HepG2 (cell line): ENCODE measurements at regions not wholly inside any gene's neighbourhood (a gene's known extent, or its start where the extent isn't known, plus 50 kb on each side); places are given as distances from the start of the nearest gene placed in this dataset.

Experiments
- BRCA1 ChIP-seq: sonication (generic); formaldehyde crosslinking; IDR thresholded peaks from 2 replicates; pipeline ENCODE4 v1.4.0; 2020; ENCODE audit warnings: missing genetic modification reagents
- BRD4 ChIP-seq: sonication (generic); formaldehyde crosslinking; IDR thresholded peaks from 2 replicates; pipeline ENCODE4 v1.4.0; 2020; ENCODE audit warnings: missing genetic modification reagents
- ELF3 ChIP-seq: IDR thresholded peaks from 2 replicates; pipeline ENCODE4 v1.6.1; 2016; ENCODE audit warnings: missing genetic modification reagents, missing compliant biosample characterization
- ESRRA ChIP-seq: sonication (generic); formaldehyde crosslinking; IDR thresholded peaks from 2 replicates; pipeline ENCODE4 v1.5.1; 2020; ENCODE audit warnings: mild to moderate bottlenecking, low read depth, missing genetic modification reagents
- FOSL1 ChIP-seq: sonication (generic); formaldehyde crosslinking; IDR thresholded peaks from 2 replicates; pipeline ENCODE4 v1.9.0; 2021; ENCODE audit warnings: missing genetic modification reagents, borderline replicate concordance
- HDAC1 ChIP-seq: sonication (generic); formaldehyde crosslinking; IDR thresholded peaks from 2 replicates; pipeline ENCODE4 v1.5.1; 2020; ENCODE audit warnings: mild to moderate bottlenecking, missing genetic modification reagents
- HMG20A ChIP-seq: IDR thresholded peaks from 2 replicates; pipeline ENCODE4 v1.6.1; 2016; ENCODE audit warnings: borderline replicate concordance
- HNRNPL ChIP-seq: fragments of 200-400 bp; formaldehyde crosslinking; IDR thresholded peaks from 2 replicates; pipeline ENCODE4 v1.6.1; 2017; ENCODE audit warnings: mild to moderate bottlenecking, low read depth, low read length
- IKZF1 ChIP-seq: fragments of 450-650 bp; IDR thresholded peaks from 2 replicates; pipeline ENCODE4 v1.7.1; 2016
- ISX ChIP-seq: sonication (generic); formaldehyde crosslinking; conservative IDR thresholded peaks from 2 replicates; pipeline ENCODE4 v1.5.0; 2020; ENCODE audit warnings: missing genetic modification reagents
- LCORL ChIP-seq, 2 experiments: fragments of 450-650 bp in 1 of 2; sonication (generic) in 1 of 2; formaldehyde crosslinking in 1 of 2; IDR thresholded peaks; 2 replicates each; pipeline versions ENCODE4 v1.5.0 to v1.6.1; 2017 to 2020; ENCODE audit warnings: antibody characterized with exemption in 1 of 2, missing genetic modification reagents in 1 of 2
- MEIS2 ChIP-seq: sonication (generic); formaldehyde crosslinking; IDR thresholded peaks from 2 replicates; pipeline ENCODE4 v1.9.0; 2021; ENCODE audit warnings: mild to moderate bottlenecking, missing genetic modification reagents
- NFIC ChIP-seq: IDR thresholded peaks from 2 replicates; pipeline ENCODE4 v1.6.1; 2012; ENCODE audit warnings: mild to moderate bottlenecking, low read length, inconsistent platforms
- STAG1 ChIP-seq: sonication (generic); formaldehyde crosslinking; IDR thresholded peaks from 2 replicates; pipeline ENCODE4 v1.4.0; 2020; ENCODE audit warnings: missing genetic modification reagents
- THAP11 ChIP-seq: IDR thresholded peaks from 2 replicates; pipeline ENCODE4 v1.6.1; 2016; ENCODE audit warnings: missing biosample characterization, missing genetic modification reagents
- ZBTB7B ChIP-seq: sonication (generic); formaldehyde crosslinking; IDR thresholded peaks from 2 replicates; pipeline ENCODE4 v1.4.0; 2020; ENCODE audit warnings: missing genetic modification reagents
- ZFP36 ChIP-seq: fragments of 150-350 bp; IDR thresholded peaks from 2 replicates; pipeline ENCODE4 v1.6.1; 2018; ENCODE audit warnings: borderline replicate concordance, low read length, low read depth; ENCODE audit not compliant: partially characterized antibody
- ZNF33B ChIP-seq: sonication (generic); formaldehyde crosslinking; IDR thresholded peaks from 2 replicates; pipeline ENCODE4 v1.5.1; 2020; ENCODE audit warnings: mild to moderate bottlenecking, missing genetic modification reagents
- ZNF629 ChIP-seq: sonication (generic); formaldehyde crosslinking; conservative IDR thresholded peaks from 2 replicates; pipeline ENCODE4 v1.5.0; 2020; ENCODE audit warnings: missing genetic modification reagents
- ZSCAN12 ChIP-seq: sonication (generic); formaldehyde crosslinking; IDR thresholded peaks from 2 replicates; pipeline ENCODE4 v1.9.0; 2021; ENCODE audit warnings: mild to moderate bottlenecking, missing genetic modification reagents
- TF ChIP-seq, protein P1 (sequence below): sonication (generic); formaldehyde crosslinking; IDR thresholded peaks from 2 replicates; pipeline ENCODE4 v1.5.1; 2020; ENCODE audit warnings: missing genetic modification reagents, mild to moderate bottlenecking, borderline replicate concordance
- TF ChIP-seq, protein P2 (sequence below): sonication (generic); formaldehyde crosslinking; IDR thresholded peaks from 2 replicates; pipeline ENCODE4 v1.4.0; 2020; ENCODE audit warnings: missing genetic modification reagents; ENCODE audit errors: not compliant biosample characterization
- TF ChIP-seq, protein P3 (sequence below): sonication (generic); formaldehyde crosslinking; IDR thresholded peaks from 2 replicates; pipeline ENCODE4 v1.4.0; 2020; ENCODE audit warnings: mild to moderate bottlenecking, missing genetic modification reagents
- TF ChIP-seq, protein P4 (sequence below): IDR thresholded peaks from 2 replicates; pipeline ENCODE4 v1.6.1; 2016; ENCODE audit warnings: low read depth, missing genetic modification reagents, missing compliant biosample characterization
- TF ChIP-seq, protein P5 (sequence below): sonication (generic); formaldehyde crosslinking; IDR thresholded peaks from 2 replicates; pipeline ENCODE4 v1.8.1; 2023; ENCODE audit warnings: missing genetic modification reagents, inconsistent platforms, borderline replicate concordance

DNA sequence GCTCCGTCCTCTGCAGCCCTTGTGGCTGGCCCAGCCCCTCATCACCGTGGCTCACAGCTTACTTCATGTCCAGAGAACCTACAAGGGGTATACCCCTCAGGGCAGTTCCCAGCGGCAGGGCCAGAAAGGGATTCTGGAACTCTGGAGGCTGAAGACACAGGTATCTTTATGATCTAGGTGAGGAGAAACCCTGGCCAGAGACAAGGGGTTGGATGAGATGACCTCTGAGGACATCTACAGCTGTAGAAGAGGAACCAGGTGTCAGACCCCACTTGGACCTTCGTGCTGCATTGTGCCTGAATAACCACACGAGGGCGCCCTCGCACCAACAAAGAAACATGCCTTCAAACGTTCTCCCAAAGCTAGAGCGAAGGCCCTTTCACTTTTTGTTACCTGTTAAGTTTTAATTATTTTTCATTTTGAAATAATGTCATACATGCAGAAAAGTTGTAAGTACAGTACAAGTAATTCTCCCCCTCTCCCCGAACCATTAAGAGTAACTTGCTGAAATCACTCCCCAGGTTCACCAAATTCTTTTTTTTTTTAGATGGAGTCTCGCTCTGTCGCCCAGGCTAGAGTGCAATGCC lies 118.7 kb upstream of the SMAD3 start (continued):
- TF ChIP-seq, protein P1, sequence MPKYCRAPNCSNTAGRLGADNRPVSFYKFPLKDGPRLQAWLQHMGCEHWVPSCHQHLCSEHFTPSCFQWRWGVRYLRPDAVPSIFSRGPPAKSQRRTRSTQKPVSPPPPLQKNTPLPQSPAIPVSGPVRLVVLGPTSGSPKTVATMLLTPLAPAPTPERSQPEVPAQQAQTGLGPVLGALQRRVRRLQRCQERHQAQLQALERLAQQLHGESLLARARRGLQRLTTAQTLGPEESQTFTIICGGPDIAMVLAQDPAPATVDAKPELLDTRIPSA, result no peak
- TF ChIP-seq, protein P2, sequence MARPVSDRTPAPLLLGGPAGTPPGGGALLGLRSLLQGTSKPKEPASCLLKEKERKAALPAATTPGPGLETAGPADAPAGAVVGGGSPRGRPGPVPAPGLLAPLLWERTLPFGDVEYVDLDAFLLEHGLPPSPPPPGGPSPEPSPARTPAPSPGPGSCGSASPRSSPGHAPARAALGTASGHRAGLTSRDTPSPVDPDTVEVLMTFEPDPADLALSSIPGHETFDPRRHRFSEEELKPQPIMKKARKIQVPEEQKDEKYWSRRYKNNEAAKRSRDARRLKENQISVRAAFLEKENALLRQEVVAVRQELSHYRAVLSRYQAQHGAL (CRISPR knock-in tag), result no peak
- no peak for TF ChIP-seq FOSL1 (CRISPR knock-in tag)
- no peak for TF ChIP-seq ZFP36
- TF ChIP-seq ZNF629 (CRISPR knock-in tag), result no peak
- TF ChIP-seq IKZF1, result no peak
- TF ChIP-seq STAG1 (CRISPR knock-in tag), result peak; percentile 99
- TF ChIP-seq, protein P3, sequence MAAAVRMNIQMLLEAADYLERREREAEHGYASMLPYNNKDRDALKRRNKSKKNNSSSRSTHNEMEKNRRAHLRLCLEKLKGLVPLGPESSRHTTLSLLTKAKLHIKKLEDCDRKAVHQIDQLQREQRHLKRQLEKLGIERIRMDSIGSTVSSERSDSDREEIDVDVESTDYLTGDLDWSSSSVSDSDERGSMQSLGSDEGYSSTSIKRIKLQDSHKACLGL, result no peak
- TF ChIP-seq BRCA1, result no peak
- TF ChIP-seq MEIS2 (CRISPR knock-in tag), result no peak
- no peak for TF ChIP-seq ESRRA (CRISPR knock-in tag)
- TF ChIP-seq HMG20A (CRISPR knock-in tag), result no peak
- TF ChIP-seq LCORL (IDR thresholded peaks at IDR 0.05), result no peak
- TF ChIP-seq LCORL (CRISPR knock-in tag; IDR thresholded peaks at IDR 0.05), result no peak
- TF ChIP-seq BRD4 (CRISPR knock-in tag), result no peak
- TF ChIP-seq, protein P4, sequence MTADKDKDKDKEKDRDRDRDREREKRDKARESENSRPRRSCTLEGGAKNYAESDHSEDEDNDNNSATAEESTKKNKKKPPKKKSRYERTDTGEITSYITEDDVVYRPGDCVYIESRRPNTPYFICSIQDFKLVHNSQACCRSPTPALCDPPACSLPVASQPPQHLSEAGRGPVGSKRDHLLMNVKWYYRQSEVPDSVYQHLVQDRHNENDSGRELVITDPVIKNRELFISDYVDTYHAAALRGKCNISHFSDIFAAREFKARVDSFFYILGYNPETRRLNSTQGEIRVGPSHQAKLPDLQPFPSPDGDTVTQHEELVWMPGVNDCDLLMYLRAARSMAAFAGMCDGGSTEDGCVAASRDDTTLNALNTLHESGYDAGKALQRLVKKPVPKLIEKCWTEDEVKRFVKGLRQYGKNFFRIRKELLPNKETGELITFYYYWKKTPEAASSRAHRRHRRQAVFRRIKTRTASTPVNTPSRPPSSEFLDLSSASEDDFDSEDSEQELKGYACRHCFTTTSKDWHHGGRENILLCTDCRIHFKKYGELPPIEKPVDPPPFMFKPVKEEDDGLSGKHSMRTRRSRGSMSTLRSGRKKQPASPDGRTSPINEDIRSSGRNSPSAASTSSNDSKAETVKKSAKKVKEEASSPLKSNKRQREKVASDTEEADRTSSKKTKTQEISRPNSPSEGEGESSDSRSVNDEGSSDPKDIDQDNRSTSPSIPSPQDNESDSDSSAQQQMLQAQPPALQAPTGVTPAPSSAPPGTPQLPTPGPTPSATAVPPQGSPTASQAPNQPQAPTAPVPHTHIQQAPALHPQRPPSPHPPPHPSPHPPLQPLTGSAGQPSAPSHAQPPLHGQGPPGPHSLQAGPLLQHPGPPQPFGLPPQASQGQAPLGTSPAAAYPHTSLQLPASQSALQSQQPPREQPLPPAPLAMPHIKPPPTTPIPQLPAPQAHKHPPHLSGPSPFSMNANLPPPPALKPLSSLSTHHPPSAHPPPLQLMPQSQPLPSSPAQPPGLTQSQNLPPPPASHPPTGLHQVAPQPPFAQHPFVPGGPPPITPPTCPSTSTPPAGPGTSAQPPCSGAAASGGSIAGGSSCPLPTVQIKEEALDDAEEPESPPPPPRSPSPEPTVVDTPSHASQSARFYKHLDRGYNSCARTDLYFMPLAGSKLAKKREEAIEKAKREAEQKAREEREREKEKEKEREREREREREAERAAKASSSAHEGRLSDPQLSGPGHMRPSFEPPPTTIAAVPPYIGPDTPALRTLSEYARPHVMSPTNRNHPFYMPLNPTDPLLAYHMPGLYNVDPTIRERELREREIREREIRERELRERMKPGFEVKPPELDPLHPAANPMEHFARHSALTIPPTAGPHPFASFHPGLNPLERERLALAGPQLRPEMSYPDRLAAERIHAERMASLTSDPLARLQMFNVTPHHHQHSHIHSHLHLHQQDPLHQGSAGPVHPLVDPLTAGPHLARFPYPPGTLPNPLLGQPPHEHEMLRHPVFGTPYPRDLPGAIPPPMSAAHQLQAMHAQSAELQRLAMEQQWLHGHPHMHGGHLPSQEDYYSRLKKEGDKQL (CRISPR knock-in tag), result no peak
- no peak for TF ChIP-seq ZBTB7B (CRISPR knock-in tag)
- TF ChIP-seq THAP11 (CRISPR knock-in tag), result 0 out of 2 replicates have a peak, but pooled peaks have one; percentile 28
- no peak for TF ChIP-seq ZNF33B
- TF ChIP-seq, protein P5, sequence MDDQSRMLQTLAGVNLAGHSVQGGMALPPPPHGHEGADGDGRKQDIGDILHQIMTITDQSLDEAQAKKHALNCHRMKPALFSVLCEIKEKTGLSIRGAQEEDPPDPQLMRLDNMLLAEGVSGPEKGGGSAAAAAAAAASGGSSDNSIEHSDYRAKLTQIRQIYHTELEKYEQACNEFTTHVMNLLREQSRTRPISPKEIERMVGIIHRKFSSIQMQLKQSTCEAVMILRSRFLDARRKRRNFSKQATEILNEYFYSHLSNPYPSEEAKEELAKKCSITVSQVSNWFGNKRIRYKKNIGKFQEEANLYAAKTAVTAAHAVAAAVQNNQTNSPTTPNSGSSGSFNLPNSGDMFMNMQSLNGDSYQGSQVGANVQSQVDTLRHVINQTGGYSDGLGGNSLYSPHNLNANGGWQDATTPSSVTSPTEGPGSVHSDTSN (CRISPR knock-in tag), result no peak
- no peak for TF ChIP-seq ZSCAN12 (CRISPR knock-in tag)
- TF ChIP-seq HNRNPL, result no peak
- no peak for TF ChIP-seq HDAC1 (CRISPR knock-in tag)
- no peak for TF ChIP-seq NFIC
- TF ChIP-seq ISX, result no peak
- no peak for TF ChIP-seq ELF3
